SU-DHL-6 (cell line): ENCODE measurements at regions not wholly inside any gene's neighbourhood (a gene's known extent, or its start where the extent isn't known, plus 50 kb on each side); places are given as distances from the start of the nearest gene placed in this dataset.

Experiments used
- CTCF ChIP-seq: fragments of 200-600 bp; sonication (generic); IDR thresholded peaks from one replicate; pipeline ENCODE4 v1.5.1; 2017; ENCODE audit warnings: antibody characterized with exemption, mild to moderate bottlenecking, low read length, moderate library complexity; ENCODE audit not compliant: insufficient read depth, poor library complexity, severe bottlenecking
- EZH2phosphoT487 ChIP-seq: fragments of 200-600 bp; sonication (generic), shearing (Covaris generic); conservative IDR thresholded peaks from 2 replicates; pipeline ENCODE4 v1.6.1; 2018; ENCODE audit warnings: mild to moderate bottlenecking, antibody characterized with exemption, low read length, moderate library complexity, mixed read lengths

- TF ChIP-seq CTCF (no peak), EZH2phosphoT487 (no peak)
These were observed 807.7 kb upstream of the CDH6 start for GRCh38 chr5:30385754-30386153.
